K562 (cell line): ENCODE measurements at regions not wholly inside any gene's neighbourhood (a gene's known extent, or its start where the extent isn't known, plus 50 kb on each side); places are given as distances from the start of the nearest gene placed in this dataset.
A peak's percentile ranks its signal among the peaks of the same experiment; 100 is the strongest.

ENCODE experiments used
- ATAC-seq: fragments of 200-7000 bp; cut with Tn5 transposase; 3 replicates; pipeline ENCODE4 v1.9.1; 2020; ENCODE audit warnings: moderate library complexity
- BruUV-seq: library from RNA; stranded (reverse); fragments of 400-500 nt; replicated peaks from 2 replicates; lab custom pipeline; 2021; lab: Mats Ljungman, UMichigan
- CTCF ChIA-PET: fragments of 300-600 bp; formaldehyde crosslinking; extraction: SDS; loops from one replicate; lab custom pipeline; 2021; ENCODE audit warnings: low intra/inter-chr PET ratio; lab: Yijun Ruan, JAX
- POLR2A ChIA-PET: fragments of 300-600, 350-650 bp; sonication (Branson Sonifier 250); formaldehyde crosslinking; extraction: SDS; loops from one replicate; lab custom pipeline; 2021; ENCODE audit warnings: antibody characterized with exemption, inconsistent platforms; lab: Yijun Ruan, JAX
- DNase-seq, 4 experiments: peaks; one replicate each; pipeline versions ENCODE4 v3.0.0 to v3.0.0-alpha.2; 2011 to 2018; ENCODE audit warnings: low spot score in 3 of 4, mixed read lengths in 3 of 4; ENCODE audit errors: extremely low read depth in 1 of 4
- FAIRE-seq: peaks from 2 replicates; lab custom pipeline; 2011; peaks lifted over from hg19 to GRCh38; lab: Jason Lieb, UNC
- H2AFZ ChIP-seq: 2 replicates; pipeline ENCODE4 v1.6.0; 2011; ENCODE audit warnings: low read depth, low read length, control low read depth, inconsistent platforms
- H3K27ac ChIP-seq: fragments of 200-600 bp; 3 replicates; pipeline ENCODE4 v1.8.0; 2011; ENCODE audit warnings: low read depth, mild to moderate bottlenecking, control low read depth, inconsistent platforms, low read length, moderate library complexity, mixed read lengths; ENCODE audit errors: extremely low read depth
- H3K27me3 ChIP-seq, 2 experiments: fragments of 300-600 bp in 1 of 2; 2 replicates in 1 of 2; 3 replicates in 1 of 2; pipeline versions ENCODE4 v1.6.0 to v1.8.0; 2011; ENCODE audit warnings: inconsistent platforms in 2 of 2, low read length in 2 of 2, mild to moderate bottlenecking in 1 of 2, mixed read lengths in 1 of 2, moderate library complexity in 1 of 2; ENCODE audit not compliant: control insufficient read depth in 2 of 2, insufficient read depth in 2 of 2
- H3K36me3 ChIP-seq: fragments of 300-600 bp; 3 replicates; pipeline ENCODE4 v1.8.0; 2011; ENCODE audit warnings: mild to moderate bottlenecking, low read length, inconsistent platforms; ENCODE audit not compliant: control insufficient read depth, insufficient read depth
- H3K4me1 ChIP-seq, 2 experiments: fragments of 200-600 bp in 1 of 2; replicated peaks in 1 of 2; 2 replicates in 1 of 2; 3 replicates in 1 of 2; pipeline versions ENCODE4 v1.5.1 to v1.8.0; 2011; ENCODE audit warnings: inconsistent platforms in 2 of 2, low read length in 2 of 2, mild to moderate bottlenecking in 1 of 2, mixed read lengths in 1 of 2, moderate library complexity in 1 of 2; ENCODE audit not compliant: control insufficient read depth in 2 of 2, insufficient read depth in 2 of 2
- H3K4me2 ChIP-seq: 2 replicates; pipeline ENCODE4 v1.6.1; 2011; ENCODE audit warnings: low read length, control low read depth, inconsistent platforms, mixed read lengths; ENCODE audit not compliant: insufficient read depth
- H3K4me3 ChIP-seq: fragments of 200-600 bp; sonication (generic), shearing (Covaris generic); 2 replicates; pipeline ENCODE4 v1.5.1; 2016; ENCODE audit warnings: control low read depth, inconsistent platforms
- H3K79me2 ChIP-seq: fragments of 200-600 bp; 3 replicates; pipeline ENCODE4 v1.8.0; 2011; ENCODE audit warnings: low read length, inconsistent platforms; ENCODE audit not compliant: control insufficient read depth, insufficient read depth
- H3K9ac ChIP-seq, 2 experiments: 2 replicates each; pipeline versions ENCODE4 v1.6.0 to v1.6.1; 2011; ENCODE audit warnings: low read depth in 2 of 2, low read length in 2 of 2, control low read depth in 1 of 2, inconsistent platforms in 1 of 2, mild to moderate bottlenecking in 1 of 2, mixed read lengths in 1 of 2; ENCODE audit not compliant: insufficient read depth in 1 of 2
- H3K9me1 ChIP-seq: one replicate; pipeline ENCODE4 v1.6.0; 2011; ENCODE audit warnings: inconsistent platforms, mild to moderate bottlenecking, low read length, moderate library complexity; ENCODE audit not compliant: control insufficient read depth, insufficient read depth
- H3K9me3 ChIP-seq: replicated peaks from 2 replicates; pipeline ENCODE4 v1.5.1; 2011; ENCODE audit warnings: low read depth, low read length, inconsistent platforms; ENCODE audit not compliant: control insufficient read depth, insufficient read depth
- H4K20me1 ChIP-seq: replicated peaks from 2 replicates; pipeline ENCODE4 v1.6.1; 2011; ENCODE audit warnings: low read length, inconsistent platforms, mixed read lengths; ENCODE audit not compliant: control insufficient read depth, insufficient read depth
- ATF4 ChIP-seq: fragments of 450-650 bp; formaldehyde crosslinking; IDR thresholded peaks from 2 replicates; pipeline ENCODE4 v1.4.0; 2022; ENCODE audit warnings: mild to moderate bottlenecking, moderate library complexity
- BACH1 ChIP-seq: fragments of 200-800 bp; sonication (Bioruptor generic); IDR thresholded peaks from 2 replicates; pipeline ENCODE4 v1.6.1; 2016; ENCODE audit warnings: missing genetic modification characterization, missing compliant biosample characterization
- CEBPB ChIP-seq: fragments of 450-650 bp; IDR thresholded peaks from 2 replicates; pipeline ENCODE4 v1.6.1; 2016; ENCODE audit warnings: missing genetic modification characterization, missing compliant biosample characterization
- CEBPG ChIP-seq, 3 experiments: fragments of 200-800 bp in 1 of 3; sonication (Bioruptor generic) in 1 of 3; sonication (generic) in 1 of 3; formaldehyde crosslinking in 1 of 3; IDR thresholded peaks in 2 of 3; conservative IDR thresholded peaks in 1 of 3; 2 replicates each; pipeline versions ENCODE4 v1.6.1 to v1.8.0; 2016 to 2022; ENCODE audit warnings: missing compliant biosample characterization in 2 of 3, missing genetic modification characterization in 2 of 3, mild to moderate bottlenecking in 1 of 3, missing genetic modification reagents in 1 of 3
- HNRNPK ChIP-seq: fragments of 200-400 bp; formaldehyde crosslinking; IDR thresholded peaks from one replicate; pipeline ENCODE4 v1.6.1; 2018; ENCODE audit warnings: mild to moderate bottlenecking, low read depth, low read length; ENCODE audit not compliant: poor library complexity, severe bottlenecking
- ZKSCAN3 ChIP-seq: fragments of 250-450 bp; sonication (Bioruptor Pico); IDR thresholded peaks from 2 replicates; pipeline ENCODE4 v1.4.0; 2020
- WGBS: fragments of 100-300 bp; shearing (Covaris generic); methylation state at CpG from one replicate; pipeline ENCODE4 v1.1.6; 2016; ENCODE audit warnings: low coverage, mixed read lengths; ENCODE audit not compliant: insufficient coverage; ENCODE audit errors: missing lambda C conversion rate; 5-methylcytosine and 5-hydroxymethylcytosine counted together
- in situ Hi-C: fragments of 300-500 bp; cut with MboI; formaldehyde crosslinking; loops from 4 replicates; pipeline ENCODE4 v1.15.0; 2018; ENCODE audit warnings: inconsistent platforms, mixed read lengths
- intact Hi-C: fragments of 100-400 bp; cut with micrococcal nuclease; formaldehyde crosslinking; loops from 2 replicates; pipeline ENCODE4 v1.14.2; 2022
- TF ChIP-seq, protein P1 (sequence below): fragments of 450-650 bp; formaldehyde crosslinking; conservative IDR thresholded peaks from 2 replicates; pipeline ENCODE4 v1.4.0; 2022; ENCODE audit warnings: mild to moderate bottlenecking, missing genetic modification characterization
- TF ChIP-seq, protein P2 (sequence below): sonication (generic); formaldehyde crosslinking; IDR thresholded peaks from 2 replicates; pipeline ENCODE4 v1.8.0; 2022; ENCODE audit warnings: mild to moderate bottlenecking, low read depth, missing genetic modification reagents

DNA sequence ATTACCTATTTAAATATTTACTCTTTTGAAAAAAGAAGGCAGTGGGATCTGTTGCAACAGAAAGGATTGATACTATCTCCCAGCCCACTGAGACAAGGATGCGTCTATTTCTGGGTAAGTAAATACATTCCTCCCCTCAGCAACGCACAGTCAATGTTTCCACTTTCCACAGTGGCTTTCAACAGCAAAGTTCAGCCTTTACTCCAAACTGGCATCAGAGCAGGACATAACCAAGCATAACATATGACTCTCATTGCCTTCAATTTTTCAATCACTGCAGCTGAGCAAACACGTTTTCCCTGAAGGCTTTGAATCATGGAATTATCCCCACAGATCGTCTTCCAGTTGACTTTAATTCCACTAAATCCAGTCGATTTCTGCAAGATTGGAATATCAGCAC lies 160.3 kb upstream of the FRG1 start:
- no peak overlapping the region for H3K4me2 ChIP-seq
- no peaks in the 10 kb centered on the region for H3K4me1 ChIP-seq
- H3K79me2 ChIP-seq: no peaks in the 10 kb centered on the region
- H4K20me1 ChIP-seq: no peaks in the 10 kb centered on the region
- H3K9ac ChIP-seq: no peak overlapping the region
- in situ Hi-C loops (no loop called here), intact Hi-C loops (no loop called here)
- CTCF ChIA-PET: no interaction called here
- no peak for FAIRE-seq
- no peaks in the 10 kb centered on the region for H3K36me3 ChIP-seq
- no peaks in the 10 kb centered on the region for H3K27me3 ChIP-seq
- H3K27ac ChIP-seq: no peak overlapping the region
- TF ChIP-seq CEBPG (CRISPR knock-in tag; IDR thresholded peaks at IDR 0.05) (no peak), CEBPG (tag; conservative IDR thresholded peaks at IDR 0.05 in 1 of 2, IDR thresholded peaks at IDR 0.05 in 1 of 2) (peak in 1 of 2 experiments; percentile 36; a peak in 2 of 4 replicates), HNRNPK (no peak)
- H3K9me1 ChIP-seq: no peaks in the 10 kb centered on the region
- POLR2A ChIA-PET: no interaction called here
- DNase-seq: no peak
- H3K9me3 ChIP-seq: no peaks in the 10 kb centered on the region
- H3K4me3 ChIP-seq: no peak overlapping the region
- no TSS peak for BruUV-seq
- H2AFZ ChIP-seq: no peak overlapping the region
- no peak for ATAC-seq
- WGBS: 0% methylated on average over 5 of the region's 5 CpGs

DNA sequence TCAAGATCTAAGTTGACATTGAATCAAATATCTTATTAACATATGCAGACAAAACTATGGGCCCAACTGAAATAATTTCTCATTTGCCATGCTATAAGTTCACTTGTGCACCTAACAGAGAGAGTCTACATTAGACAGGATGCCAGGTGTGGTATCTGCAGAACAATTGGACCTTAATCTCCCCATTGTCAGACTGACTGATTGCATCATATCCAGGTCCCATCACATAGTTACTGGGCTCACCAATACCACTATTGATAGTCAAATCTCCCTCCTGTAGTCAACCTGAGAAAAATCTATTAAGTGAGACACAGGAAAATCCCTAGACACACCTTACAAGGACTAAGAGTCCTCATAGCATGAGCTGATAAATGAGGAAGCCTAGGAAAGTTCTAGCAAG lies 156.0 kb upstream of the FRG1 start:
- in situ Hi-C loops (no loop called here), intact Hi-C loops (no loop called here)
- no peak for DNase-seq
- TF ChIP-seq CEBPG (CRISPR knock-in tag; IDR thresholded peaks at IDR 0.05) (no peak), CEBPG (tag; conservative IDR thresholded peaks at IDR 0.05 in 1 of 2, IDR thresholded peaks at IDR 0.05 in 1 of 2) (peak; percentile 54 to 82; a peak in 3 of 4 replicates), ATF4 (CRISPR knock-in tag) (0 out of 2 replicates have a peak, but pooled peaks have one; percentile 38), ZKSCAN3 (CRISPR knock-in tag) (no peak), CEBPB (tag) (0 out of 2 replicates have a peak, but pooled peaks have one; percentile 16), BACH1 (tag) (no peak)
- TF ChIP-seq, protein P1, sequence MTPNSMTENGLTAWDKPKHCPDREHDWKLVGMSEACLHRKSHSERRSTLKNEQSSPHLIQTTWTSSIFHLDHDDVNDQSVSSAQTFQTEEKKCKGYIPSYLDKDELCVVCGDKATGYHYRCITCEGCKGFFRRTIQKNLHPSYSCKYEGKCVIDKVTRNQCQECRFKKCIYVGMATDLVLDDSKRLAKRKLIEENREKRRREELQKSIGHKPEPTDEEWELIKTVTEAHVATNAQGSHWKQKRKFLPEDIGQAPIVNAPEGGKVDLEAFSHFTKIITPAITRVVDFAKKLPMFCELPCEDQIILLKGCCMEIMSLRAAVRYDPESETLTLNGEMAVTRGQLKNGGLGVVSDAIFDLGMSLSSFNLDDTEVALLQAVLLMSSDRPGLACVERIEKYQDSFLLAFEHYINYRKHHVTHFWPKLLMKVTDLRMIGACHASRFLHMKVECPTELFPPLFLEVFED (CRISPR knock-in tag): no peak
- TF ChIP-seq, protein P2, sequence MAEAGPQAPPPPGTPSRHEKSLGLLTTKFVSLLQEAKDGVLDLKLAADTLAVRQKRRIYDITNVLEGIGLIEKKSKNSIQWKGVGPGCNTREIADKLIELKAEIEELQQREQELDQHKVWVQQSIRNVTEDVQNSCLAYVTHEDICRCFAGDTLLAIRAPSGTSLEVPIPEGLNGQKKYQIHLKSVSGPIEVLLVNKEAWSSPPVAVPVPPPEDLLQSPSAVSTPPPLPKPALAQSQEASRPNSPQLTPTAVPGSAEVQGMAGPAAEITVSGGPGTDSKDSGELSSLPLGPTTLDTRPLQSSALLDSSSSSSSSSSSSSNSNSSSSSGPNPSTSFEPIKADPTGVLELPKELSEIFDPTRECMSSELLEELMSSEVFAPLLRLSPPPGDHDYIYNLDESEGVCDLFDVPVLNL (CRISPR knock-in tag): no peak
- ATAC-seq: no peak
- no peak overlapping the region for H2AFZ ChIP-seq
- H3K27ac ChIP-seq: no peak overlapping the region
- no peak overlapping the region for H3K4me2 ChIP-seq
- no TSS peak for BruUV-seq
- H3K36me3 ChIP-seq: no peaks in the 10 kb centered on the region
- H4K20me1 ChIP-seq: no peaks in the 10 kb centered on the region
- H3K27me3 ChIP-seq: no peaks in the 10 kb centered on the region
- H3K9me3 ChIP-seq: no peaks in the 10 kb centered on the region
- no peak for FAIRE-seq
- H3K9ac ChIP-seq: no peak overlapping the region
- CTCF ChIA-PET: interaction anchor here (0.5 kb wide), 1 partner anchor 250 kb away, joined by 3 read pairs; no protein-coding TSS in a partner anchor
- POLR2A ChIA-PET: no interaction called here
- no peaks in the 10 kb centered on the region for H3K79me2 ChIP-seq
- H3K9me1 ChIP-seq: no peaks in the 10 kb centered on the region
- H3K4me1 ChIP-seq: no peaks in the 10 kb centered on the region
- no peak overlapping the region for H3K4me3 ChIP-seq
